Heart right ventricle (tissue), 16 donors: ENCODE measurements at regions not wholly inside any gene's neighbourhood (a gene's known extent, or its start where the extent isn't known, plus 50 kb on each side); places are given as distances from the start of the nearest gene placed in this dataset.

ENCODE experiments used
- ATAC-seq, 8 donors: fragments of 200-7000 bp; cut with Tn5 transposase; one replicate each; pipeline ENCODE4 v1.9.1; 2020; ENCODE audit warnings: mild to moderate bottlenecking in 8 of 8, moderate library complexity in 8 of 8, moderate number of reproducible peaks in 1 of 8
- DNase-seq, 2 donors: peaks; one replicate each; pipeline ENCODE4 v3.0.0-alpha.2; 2020
- H3K27ac ChIP-seq, 10 donors: fragments of 200-600 bp; sonication (generic) in 2 of 10; one replicate each; pipeline versions ENCODE4 v1.5.0 to v1.8.0; 2020 to 2022; ENCODE audit warnings: mild to moderate bottlenecking in 3 of 10
- H3K27me3 ChIP-seq, 7 donors: fragments of 200-600 bp; one replicate each; pipeline ENCODE4 v1.8.0; 2021 to 2022; ENCODE audit warnings: mild to moderate bottlenecking in 2 of 7
- H3K36me3 ChIP-seq, 9 donors: fragments of 200-600 bp; sonication (generic) in 1 of 9; one replicate each; pipeline versions ENCODE4 v1.5.0 to v1.8.0; 2020 to 2022; ENCODE audit warnings: mild to moderate bottlenecking in 2 of 9
- H3K4me1 ChIP-seq, 9 donors: fragments of 200-600 bp; sonication (generic) in 1 of 9; one replicate each; pipeline versions ENCODE4 v1.5.0 to v1.8.0; 2020 to 2022; ENCODE audit warnings: mild to moderate bottlenecking in 4 of 9
- H3K4me3 ChIP-seq, 10 donors: fragments of 200-600 bp; sonication (generic) in 2 of 10; one replicate each; pipeline versions ENCODE4 v1.5.0 to v1.8.0; 2020 to 2022; ENCODE audit warnings: mild to moderate bottlenecking in 7 of 10, moderate library complexity in 2 of 10
- H3K9me3 ChIP-seq, 11 donors: fragments of 200-600 bp in 10 of 11; sonication (generic) in 2 of 11; one replicate each; pipeline versions ENCODE4 v1.5.0 to v1.8.0; 2013 to 2022; ENCODE audit warnings: mild to moderate bottlenecking in 2 of 11, control low read depth in 1 of 11, moderate library complexity in 1 of 11
- CTCF ChIP-seq, 9 donors: fragments of 200-600 bp; sonication (generic) in 2 of 9; IDR thresholded peaks; one replicate each; pipeline versions ENCODE4 v1.5.0 to v1.8.0; 2021 to 2022; ENCODE audit warnings: antibody characterized with exemption in 9 of 9, mild to moderate bottlenecking in 5 of 9, moderate library complexity in 1 of 9
- WGBS, 2 donors: extraction: QIAGEN DNeasy Blood & Tissue Kit; methylation state at CpG; one replicate each; pipeline ENCODE4 v1.1.7; 2013; ENCODE audit warnings: inconsistent platforms in 1 of 2; 5-methylcytosine and 5-hydroxymethylcytosine counted together
- intact Hi-C, 10 donors: fragments of 100-400 bp; cut with DNase I; formaldehyde crosslinking; loops; one replicate each; pipeline versions ENCODE4 v1.11.1 to v1.14.2; 2022
- donor health status: Arrhythmogenic right ventricular cardiomyopathy.
- donor health status: ischemic (EF 13 %, LVEDD 7.1; RV severe dilation, severe dysfunction).
- donor health status: healthy with polysubstance abuse.
- donor health status: DM: no; HTN: yes; CAD: no.
- donor health status: DM: no; HTN: no; CAD: no.
- donor health status: ischemic (EF 25% LVEDD 6.9; RV normal size, moderate dysfunction).
- donor health status: ischemic (EF 25% LVEDD 5.7; RV mildly dilated, moderate dysfunction).
- donor health status: healthy.
- donor health status: DM: yes; HTN: yes; CAD: no.
- donor health status: Ischemic cardiomyopathy.
- donor health status: ischemic (EF 35%, LVEDD 5.7; RV mildly dilated, moderate dysfunction).
- donor health status: nonischemic (EF 11% LVEDD 7.7; RV severe dilation, severe dysfunction).
- donor health status: DM: yes; HTN: yes; CAD: no.
- donor health status: PGD.
- donor health status: ischemic (EF 29% LVEDD 5.4; RV normal size, mild dysfunction).
- donor health status: nonischemic (EF 23%, LVEDD 6.1; RV moderate dilation, normal function).

- no peak for ATAC-seq
- Histone ChIP-seq H3K27ac (no peak overlapping the region), H3K4me1 (no peaks in the 10 kb centered on the region), H3K4me3 (no peak overlapping the region), H3K27me3 (no peaks in the 10 kb centered on the region), H3K9me3 (peaks cover 0 to 22% (median 0%) of the 10 kb centered on the region in 11 donors), H3K36me3 (no peaks in the 10 kb centered on the region)
- TF ChIP-seq CTCF (IDR thresholded peaks at IDR 0.05), result no peak
- intact Hi-C loops, result no loop called here
- no peak for DNase-seq
These were observed 1260.8 kb upstream of the GJE1 start for GRCh38 chr6:140871911-140872310.

- intact Hi-C loops, result no loop called here
- no peak for ATAC-seq
- no peaks in the 10 kb centered on the region for H3K4me1 ChIP-seq
These were observed 1265.4 kb upstream of the GJE1 start for GRCh38 chr6:140867336-140867735.

GRCh38 chr6:140858381-140858971 is 1274.2 kb upstream of the GJE1 start:
- ATAC-seq, result no peak
- Histone ChIP-seq H3K27me3 (no peaks in the 10 kb centered on the region), H3K27ac (peak overlapping the region in 2 of 10 donors; percentile 25 to 36), H3K4me3 (no peak overlapping the region), H3K4me1 (peaks cover 0 to 12% (median 7%) of the 10 kb centered on the region in 9 donors), H3K36me3 (no peaks in the 10 kb centered on the region), H3K9me3 (no peaks in the 10 kb centered on the region)
- 88 to 90% methylated on average over 10 of the region's 10 CpGs for WGBS, 2 donors
- TF ChIP-seq CTCF (IDR thresholded peaks at IDR 0.05), result no peak
- DNase-seq, result no peak
- intact Hi-C loops, result no loop called here

More at GRCh38 chr6:140867336-140867735, 1265.4 kb upstream of the GJE1 start:
- Histone ChIP-seq H3K36me3 (no peaks in the 10 kb centered on the region), H3K27ac (no peak overlapping the region), H3K27me3 (no peaks in the 10 kb centered on the region), H3K4me3 (no peak overlapping the region), H3K9me3 (peaks cover 0 to 7% (median 0%) of the 10 kb centered on the region in 11 donors)
- no peak for DNase-seq
- TF ChIP-seq CTCF (IDR thresholded peaks at IDR 0.05), result no peak

GRCh38 chr6:140857739-140858380 is 1274.9 kb upstream of the GJE1 start:
- Histone ChIP-seq H3K4me3 (no peak overlapping the region), H3K9me3 (no peaks in the 10 kb centered on the region), H3K4me1 (peaks cover 0 to 12% (median 7%) of the 10 kb centered on the region in 9 donors), H3K27ac (peak overlapping the region in 2 of 10 donors; percentile 25 to 36), H3K36me3 (no peaks in the 10 kb centered on the region), H3K27me3 (no peaks in the 10 kb centered on the region)
- DNase-seq (no peak), ATAC-seq (peak in 5 of 8 donors; percentile 48 to 96 (median 59))
- no peak for TF ChIP-seq CTCF (IDR thresholded peaks at IDR 0.05)
- intact Hi-C loops, result no loop called here
- WGBS, 2 donors, result 87 to 90% methylated on average over 1 of the region's 1 CpG
